ENCODE measurements at regions not wholly inside any gene's neighbourhood (a gene's known extent, or its start where the extent isn't known, plus 50 kb on each side); places are given as distances from the start of the nearest gene placed in this dataset.
A peak's percentile ranks its signal among the peaks of the same experiment; 100 is the strongest.

- DNase-seq (ENCODE audit: low spot score) = no peak
Measured at GRCh38 chr13:81677857-81678256, 1336.9 kb upstream of the SPRY2 start.

- DNase-seq (ENCODE audit: low spot score) = no peak
Measured at GRCh38 chr13:81676008-81676407, 1335.1 kb upstream of the SPRY2 start.

DNA sequence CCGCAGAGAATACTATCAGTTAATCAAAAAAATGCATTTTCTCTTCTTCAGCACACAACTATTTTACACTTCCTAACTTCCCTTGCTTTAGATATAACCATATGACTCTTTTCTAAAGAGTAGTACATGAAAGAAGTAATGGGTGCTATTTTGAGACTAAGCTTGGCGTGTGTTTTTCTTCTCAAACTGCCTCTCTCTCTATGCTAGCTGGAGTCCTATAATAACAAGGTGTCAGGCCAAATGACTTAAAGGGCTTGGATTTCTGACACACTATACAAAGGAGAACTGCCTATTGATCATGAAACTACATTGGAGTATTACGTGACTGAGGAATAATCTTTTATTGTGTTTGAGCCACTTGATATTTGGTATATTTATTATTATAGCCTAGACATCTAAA, 1330.1 kb upstream of the SPRY2 start:
- no peak for DNase-seq (ENCODE audit: low spot score)

DNA sequence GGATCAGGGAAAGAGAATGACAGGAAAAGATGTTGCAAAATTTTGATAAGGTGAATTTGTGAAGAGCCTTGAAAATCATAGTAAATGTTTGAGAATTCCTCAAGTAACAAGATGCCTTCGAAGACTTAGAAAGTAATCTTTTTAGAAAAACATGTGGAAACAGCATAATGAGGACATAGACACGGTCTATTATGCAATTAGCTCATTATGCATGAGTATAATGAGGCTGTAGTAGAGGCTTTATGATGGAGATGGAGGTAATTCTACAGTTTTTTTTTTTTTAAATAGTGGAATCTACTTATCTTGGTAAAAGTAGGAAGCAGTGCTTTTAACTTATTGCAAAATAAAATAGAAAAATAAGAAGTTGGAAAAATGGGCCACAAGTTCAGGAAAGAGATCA, 1329.1 kb upstream of the SPRY2 start:
- no peak for DNase-seq (ENCODE audit: low spot score)

DNA sequence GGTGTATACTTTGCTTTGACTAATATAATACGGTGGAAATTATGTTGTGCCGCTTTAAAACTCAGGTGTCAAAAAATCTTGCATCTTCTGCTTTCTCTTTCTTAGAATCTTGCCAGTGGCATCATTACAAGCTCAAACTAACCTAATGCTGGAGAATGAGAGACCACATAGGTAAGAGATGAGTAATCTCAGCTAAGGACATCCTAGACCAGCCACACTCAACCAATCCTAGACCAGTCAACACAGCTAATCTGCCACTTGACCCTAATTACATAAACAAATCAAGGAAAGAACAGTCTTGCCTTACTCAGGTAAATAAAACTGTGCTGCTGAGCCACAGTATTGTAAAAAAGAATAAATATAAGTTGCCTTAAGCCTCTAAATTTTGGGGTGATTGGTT, 1323.9 kb upstream of the SPRY2 start:
- DNase-seq (ENCODE audit: low spot score) = no peak

DNA sequence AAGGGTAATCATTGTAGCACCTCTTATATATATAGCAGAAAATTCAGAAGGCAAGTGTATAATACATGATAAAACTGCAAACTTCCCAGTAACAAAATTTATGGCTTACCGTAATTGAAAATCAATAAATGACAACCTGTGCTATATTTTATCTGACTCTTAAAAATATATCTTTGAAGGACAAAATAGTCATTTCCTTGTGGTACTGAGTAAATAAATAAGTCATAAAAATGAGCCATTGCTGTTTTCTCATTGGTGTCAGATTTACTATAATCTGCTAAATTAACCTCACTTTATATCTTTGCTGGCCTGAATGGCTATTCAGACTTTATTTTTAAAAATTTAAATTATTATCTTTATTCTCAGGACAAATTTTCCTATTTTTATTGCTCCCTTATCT, 1319.1 kb upstream of the SPRY2 start:
- DNase-seq (ENCODE audit: low spot score) = no peak

DNA sequence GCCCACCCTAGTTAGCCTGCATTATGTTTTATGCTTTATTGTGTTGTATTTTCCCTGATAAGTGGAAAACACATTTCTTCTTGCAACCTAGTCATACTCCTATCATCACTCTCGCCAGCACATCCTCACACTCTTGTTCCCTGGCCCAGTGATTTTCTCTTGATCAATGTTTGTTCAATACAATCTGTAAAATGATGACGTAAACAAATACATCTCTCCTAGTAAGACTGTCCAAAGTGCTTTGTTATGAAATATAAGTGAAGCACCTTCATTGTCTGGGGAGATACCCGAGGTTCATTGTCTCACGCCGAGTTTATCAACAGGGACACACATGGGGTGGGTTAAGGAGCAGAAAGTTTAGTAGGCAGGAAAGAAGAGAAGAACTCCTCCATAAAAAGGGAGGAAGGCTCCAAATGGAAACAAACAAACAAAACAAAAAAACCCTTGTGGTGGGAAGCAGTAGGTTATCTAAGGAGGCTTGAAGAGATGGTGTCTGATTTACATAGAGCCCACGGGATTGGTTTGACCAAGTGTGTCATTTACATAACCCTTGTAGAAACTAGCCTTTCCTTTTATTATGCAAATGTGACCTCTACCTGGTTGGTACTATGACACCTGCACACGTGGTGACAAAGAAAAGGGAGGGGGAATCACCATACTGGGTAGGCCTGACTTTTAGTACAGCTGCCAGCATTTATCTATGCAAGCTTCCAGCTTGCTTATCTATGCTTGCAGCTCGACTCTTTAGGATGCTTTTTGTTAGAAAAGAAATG, 1317.9 kb upstream of the SPRY2 start:
- DNase-seq (ENCODE audit: low spot score) = no peak

DNA sequence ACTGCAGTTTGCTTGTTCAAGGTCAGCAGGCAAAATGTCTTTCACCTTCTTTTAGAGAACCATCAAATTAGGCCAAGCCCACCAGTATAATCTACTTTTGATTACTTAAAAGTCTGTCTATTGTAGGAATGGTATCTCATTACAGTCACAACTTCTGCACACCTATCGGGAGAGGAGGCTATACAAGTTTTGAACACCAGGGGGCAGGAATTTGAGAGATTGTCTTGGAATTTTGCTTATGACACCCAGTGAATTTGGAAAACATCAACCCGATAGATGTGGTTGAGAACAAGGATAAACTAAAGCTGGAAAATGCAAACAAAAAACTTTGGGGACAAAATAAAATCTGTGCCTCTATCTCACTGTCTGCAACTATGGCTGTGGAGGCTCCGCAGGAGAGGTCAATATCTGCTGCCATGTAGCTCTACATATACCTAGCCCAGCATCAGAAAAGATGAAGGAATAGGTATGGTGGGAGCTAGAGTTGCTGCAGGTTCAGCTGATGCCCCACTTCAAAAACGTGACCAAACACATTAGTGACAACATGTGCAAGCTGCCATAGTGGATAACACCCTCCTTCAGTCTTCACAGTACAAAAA, 1299.2 kb upstream of the SPRY2 start:
- peak; percentile 2 for DNase-seq (ENCODE audit: low spot score)

DNA sequence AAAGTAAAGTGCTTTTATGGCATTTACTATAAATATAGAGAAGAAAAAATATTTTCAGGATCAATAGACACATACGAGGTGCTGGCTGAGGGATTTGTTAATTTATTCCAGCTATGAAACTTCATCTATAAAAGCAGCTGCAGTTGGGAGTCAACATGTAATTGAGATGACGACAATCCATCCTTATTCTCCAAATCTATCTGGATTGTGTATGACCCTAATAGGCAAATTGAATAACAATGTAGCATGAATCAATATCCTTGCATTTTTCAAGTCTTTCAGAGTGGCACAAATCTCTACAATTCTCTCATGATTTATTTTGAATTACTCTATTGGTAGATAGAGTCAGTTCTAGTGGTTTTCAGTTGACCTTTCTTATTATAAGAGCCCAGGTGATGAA, 1296.5 kb upstream of the SPRY2 start:
- no peak for DNase-seq (ENCODE audit: low spot score)

DNA sequence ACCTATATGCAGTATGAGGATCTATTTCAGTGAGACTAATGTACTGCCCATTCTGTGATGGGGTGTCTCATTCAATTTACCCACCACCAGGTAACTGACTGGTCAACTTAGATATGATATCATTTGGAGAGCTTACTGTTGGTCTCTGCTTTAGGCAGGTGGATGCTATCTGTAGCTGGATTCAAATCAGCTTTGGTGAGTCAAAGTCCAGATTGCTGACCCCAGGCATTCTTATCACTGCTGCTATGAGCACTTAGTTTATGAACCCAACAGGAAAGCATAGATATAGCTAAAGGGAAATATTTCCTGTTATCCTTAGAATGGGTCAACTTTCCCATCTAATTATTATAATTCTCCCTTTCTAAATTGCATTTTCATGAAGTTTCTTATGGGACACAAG, 1295.2 kb upstream of the SPRY2 start:
- DNase-seq (ENCODE audit: low spot score) = no peak

DNA sequence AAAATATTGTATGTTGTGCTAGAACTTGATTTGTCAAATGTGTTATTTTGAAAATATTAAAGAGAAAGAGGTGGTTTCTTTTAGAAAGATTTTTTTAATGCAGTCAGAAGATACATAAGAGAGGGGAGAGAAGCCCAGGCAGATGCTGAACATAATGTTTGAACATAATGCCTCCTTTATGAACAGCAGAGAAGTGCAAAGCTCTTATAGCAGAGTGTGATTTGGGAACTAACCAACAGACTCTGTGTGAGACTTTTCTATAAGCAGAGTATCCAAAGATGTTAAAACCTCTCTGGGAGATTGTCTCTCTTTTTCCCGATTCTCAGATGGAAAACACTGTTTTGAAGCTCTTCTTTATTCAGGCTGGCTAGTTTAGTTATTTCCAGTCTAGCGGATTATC, 1274.1 kb upstream of the SPRY2 start:
- no peak for DNase-seq (ENCODE audit: low spot score)

GRCh38 chr13:81610644-81611043, 1269.7 kb upstream of the SPRY2 start:
- DNase-seq (ENCODE audit: low spot score) = no peak

DNA sequence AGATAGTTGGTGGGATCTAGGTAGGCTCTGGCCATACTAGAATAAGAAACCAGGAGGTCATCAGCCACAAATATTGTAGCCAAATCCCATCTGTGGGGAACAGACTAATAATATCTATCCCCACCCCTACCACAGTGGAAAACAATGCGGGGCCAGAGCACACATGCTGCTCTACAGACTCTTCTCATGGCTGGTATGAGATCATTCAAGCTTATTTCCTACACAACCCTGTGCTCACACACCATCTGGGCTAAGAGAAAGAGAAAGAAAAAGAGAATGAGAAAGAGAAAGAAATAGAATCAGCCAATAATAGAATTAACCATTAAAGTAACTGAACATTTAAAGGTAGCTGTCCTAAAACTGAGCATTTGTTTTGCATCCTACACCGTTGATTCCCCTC, 1268.4 kb upstream of the SPRY2 start:
- DNase-seq (ENCODE audit: low spot score) = no peak

DNA sequence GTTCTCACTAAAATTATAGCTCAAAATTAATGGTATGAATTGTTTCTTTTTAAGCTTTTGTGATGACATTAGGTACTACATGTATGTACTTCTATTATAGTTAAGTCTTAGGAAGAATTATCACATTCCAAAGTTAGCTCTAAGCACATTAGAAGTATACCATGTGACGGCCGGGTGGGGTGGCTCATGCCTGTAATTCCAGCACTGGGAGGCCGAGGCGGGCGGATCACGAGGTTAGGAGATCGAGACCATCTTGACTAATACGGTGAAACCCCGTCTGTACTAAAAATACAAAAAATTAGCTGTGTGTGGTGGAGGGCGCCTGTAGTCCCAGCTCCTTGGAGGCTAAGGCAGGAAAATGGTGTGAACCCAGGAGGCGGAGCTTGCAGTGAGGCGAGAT, 1265.1 kb upstream of the SPRY2 start:
- DNase-seq (ENCODE audit: low spot score) = no peak

GRCh38 chr13:81602241-81602640, 1261.3 kb upstream of the SPRY2 start:
- DNase-seq (ENCODE audit: low spot score) = no peak

GRCh38 chr13:81597101-81597500, 1256.2 kb upstream of the SPRY2 start:
- DNase-seq (ENCODE audit: low spot score) = peak; percentile 3

GRCh38 chr13:81596224-81596753, 1255.4 kb upstream of the SPRY2 start:
- no peak for DNase-seq (ENCODE audit: low spot score)

- no peak for DNase-seq (ENCODE audit: low spot score)
Measured at GRCh38 chr13:81591528-81592220, 1250.7 kb upstream of the SPRY2 start.

GRCh38 chr13:81582381-81582780, 1241.5 kb upstream of the SPRY2 start:
- DNase-seq (ENCODE audit: low spot score) = no peak

DNA sequence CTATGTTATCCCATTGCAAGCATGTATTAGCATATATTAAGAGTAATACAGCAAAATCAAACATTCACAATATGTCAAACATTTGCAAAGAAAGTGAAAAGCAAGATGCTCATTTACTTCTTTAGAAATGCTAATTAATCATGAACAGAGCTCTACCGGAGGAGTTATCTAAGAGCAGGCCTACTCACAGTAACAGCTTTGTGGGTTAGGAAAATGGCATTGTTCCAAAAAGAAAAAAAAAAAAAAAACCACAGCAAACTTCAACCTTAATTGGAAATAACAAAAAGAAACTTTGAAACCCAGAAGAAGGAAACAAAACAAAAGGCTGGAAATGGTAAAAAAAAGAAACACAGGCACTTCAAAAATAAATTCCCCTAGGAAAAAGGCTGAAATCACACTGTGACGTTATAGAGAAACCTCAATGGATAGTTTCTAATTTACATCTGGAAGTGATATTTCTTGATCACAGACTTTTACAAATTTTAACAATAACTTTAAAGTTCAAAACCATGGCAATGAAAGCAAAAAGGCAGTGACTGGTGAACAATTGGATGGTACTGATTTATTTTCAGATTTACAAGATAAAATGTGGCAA, 1236.8 kb upstream of the SPRY2 start:
- DNase-seq (ENCODE audit: low spot score) = peak; percentile 3

- no peak for DNase-seq (ENCODE audit: low spot score)
Measured at GRCh38 chr13:81568824-81569223, 1227.9 kb upstream of the SPRY2 start.

GRCh38 chr13:81565849-81566248, 1224.9 kb upstream of the SPRY2 start:
- DNase-seq (ENCODE audit: low spot score) = no peak

DNA sequence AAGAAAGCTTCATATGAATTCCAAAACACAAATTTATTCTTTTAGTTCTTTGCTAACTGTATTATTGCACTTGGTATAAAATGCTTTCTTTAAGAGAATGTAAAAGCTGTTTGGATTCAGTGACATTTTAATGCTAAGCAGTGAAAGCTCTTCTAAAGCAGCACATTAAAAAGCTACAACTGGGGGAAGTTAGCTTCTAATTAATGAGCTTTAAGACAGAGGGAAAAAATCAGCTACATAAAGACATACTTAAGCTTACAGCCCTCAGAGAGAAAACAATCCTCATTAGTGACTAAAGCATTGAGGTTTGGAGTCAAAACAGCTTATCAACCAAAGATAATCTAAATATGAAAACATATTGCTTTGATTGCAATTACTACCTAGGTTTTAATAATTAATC, 1222.2 kb upstream of the SPRY2 start:
- DNase-seq (ENCODE audit: low spot score) = no peak

Data from H4 (cell line).